Neural progenitor cell (in vitro differentiated cells): ENCODE measurements at regions not wholly inside any gene's neighbourhood (a gene's known extent, or its start where the extent isn't known, plus 50 kb on each side); places are given as distances from the start of the nearest gene placed in this dataset.

Source experiments
- CTCF ChIP-seq: fragments of 200-600 bp; sonication (generic); IDR thresholded peaks from 2 replicates; pipeline ENCODE4 v1.5.1; 2017; ENCODE audit warnings: antibody characterized with exemption, mild to moderate bottlenecking
- EZH2 ChIP-seq: fragments of 200-600 bp; sonication (generic); IDR thresholded peaks from 2 replicates; pipeline ENCODE4 v1.6.1; 2017; ENCODE audit warnings: antibody characterized with exemption, mild to moderate bottlenecking, moderate library complexity

- TF ChIP-seq CTCF, result peak; percentile 46
- no peak for TF ChIP-seq EZH2
Observed at GRCh38 chr4:177033135-177033534, 240.4 kb upstream of the VEGFC start.
